Heart left ventricle (tissue), 16 donors: ENCODE measurements at regions not wholly inside any gene's neighbourhood (a gene's known extent, or its start where the extent isn't known, plus 50 kb on each side); places are given as distances from the start of the nearest gene placed in this dataset.
A peak's percentile ranks its signal among the peaks of the same experiment; 100 is the strongest.

ENCODE experiments used
- ATAC-seq, 4 donors: fragments of 200-7000 bp; cut with Tn5 transposase; one replicate each; pipeline ENCODE4 v1.9.1; 2020 to 2022; ENCODE audit warnings: moderate library complexity in 4 of 4, mild to moderate bottlenecking in 3 of 4, moderate number of reproducible peaks in 1 of 4
- DNase-seq, 5 donors: peaks; one replicate each; pipeline ENCODE4 v3.0.0-alpha.2; 2020
- H3K27ac ChIP-seq, 12 donors: fragments of 200-600 bp; sonication (generic) in 4 of 12; one replicate each; pipeline versions ENCODE4 v1.5.0 to v1.8.0; 2016 to 2022; ENCODE audit warnings: mild to moderate bottlenecking in 2 of 12
- H3K27me3 ChIP-seq, 9 donors: fragments of 200-600 bp; sonication (generic) in 2 of 9; one replicate each; pipeline versions ENCODE4 v1.5.1 to v1.8.0; 2016 to 2022; ENCODE audit warnings: mild to moderate bottlenecking in 3 of 9
- H3K36me3 ChIP-seq, 9 donors: fragments of 200-600 bp; sonication (generic) in 2 of 9; one replicate each; pipeline versions ENCODE4 v1.5.0 to v1.8.0; 2018 to 2022; ENCODE audit warnings: mild to moderate bottlenecking in 2 of 9
- H3K4me1 ChIP-seq, 12 donors: fragments of 200-600 bp; sonication (generic) in 4 of 12; one replicate each; pipeline versions ENCODE4 v1.5.0 to v1.8.0; 2016 to 2022; ENCODE audit warnings: mild to moderate bottlenecking in 3 of 12
- H3K4me3 ChIP-seq, 12 donors: fragments of 200-600 bp; sonication (generic) in 4 of 12; one replicate each; pipeline versions ENCODE4 v1.5.0 to v1.8.0; 2017 to 2022; ENCODE audit warnings: mild to moderate bottlenecking in 9 of 12, moderate library complexity in 4 of 12
- H3K9me3 ChIP-seq, 12 donors: fragments of 200-600 bp; sonication (generic) in 4 of 12; one replicate each; pipeline versions ENCODE4 v1.5.0 to v1.8.0; 2016 to 2022; ENCODE audit warnings: mild to moderate bottlenecking in 1 of 12
- POLR2A ChIP-seq, 2 donors: fragments of 450-650 bp; IDR thresholded peaks; one replicate each; pipeline ENCODE4 v1.6.1; 2017; ENCODE audit warnings: antibody characterized with exemption in 2 of 2, mild to moderate bottlenecking in 2 of 2, moderate library complexity in 2 of 2
- WGBS, 4 donors: extraction: QIAGEN DNeasy Blood & Tissue Kit in 2 of 4; methylation state at CpG; one replicate each; pipeline versions ENCODE4 v1.1.5 to v1.1.7; 2013 to 2018; 5-methylcytosine and 5-hydroxymethylcytosine counted together
- intact Hi-C, 10 donors: fragments of 100-400 bp; cut with DNase I; formaldehyde crosslinking; loops; one replicate each; pipeline versions ENCODE4 v1.11.1 to v1.14.2; 2022
- TF ChIP-seq, protein P1 (sequence below), 12 donors: fragments of 200-600 bp; sonication (generic) in 4 of 12; IDR thresholded peaks; one replicate each; pipeline versions ENCODE4 v1.5.0 to v1.8.0; 2018 to 2022; ENCODE audit warnings: antibody characterized with exemption in 12 of 12, mild to moderate bottlenecking in 5 of 12
- donor health status: ischemic (EF 13 %, LVEDD 7.1; RV severe dilation, severe dysfunction).
- donor health status: healthy with polysubstance abuse.
- donor health status: DM: no; HTN: yes; CAD: no.
- donor health status: DM: no; HTN: no; CAD: no.
- donor health status: ischemic (EF 25% LVEDD 6.9; RV normal size, moderate dysfunction).
- donor health status: ischemic (EF 25% LVEDD 5.7; RV mildly dilated, moderate dysfunction).
- donor health status: healthy.
- donor health status: DM: yes; HTN: yes; CAD: no.
- donor health status: ischemic (EF 35%, LVEDD 5.7; RV mildly dilated, moderate dysfunction).
- donor health status: nonischemic (EF 11% LVEDD 7.7; RV severe dilation, severe dysfunction).
- donor health status: DM: yes; HTN: yes; CAD: no.
- donor health status: PGD.
- donor health status: ischemic (EF 29% LVEDD 5.4; RV normal size, mild dysfunction).
- donor health status: nonischemic (EF 23%, LVEDD 6.1; RV moderate dilation, normal function).

GRCh38 chr1:218817691-218818465 lies 355.8 kb upstream of the LYPLAL1 start:
- H3K36me3 ChIP-seq, result no peaks in the 10 kb centered on the region
- peak in 2 of 5 donors; percentile 16 to 21 for DNase-seq
- H3K27ac ChIP-seq, result peak overlapping the region in 3 of 12 donors; percentile 15 to 39 (median 18)
- no peak overlapping the region for H3K4me3 ChIP-seq
- TF ChIP-seq POLR2A (IDR thresholded peaks at IDR 0.05), result no peak
- TF ChIP-seq, protein P1, sequence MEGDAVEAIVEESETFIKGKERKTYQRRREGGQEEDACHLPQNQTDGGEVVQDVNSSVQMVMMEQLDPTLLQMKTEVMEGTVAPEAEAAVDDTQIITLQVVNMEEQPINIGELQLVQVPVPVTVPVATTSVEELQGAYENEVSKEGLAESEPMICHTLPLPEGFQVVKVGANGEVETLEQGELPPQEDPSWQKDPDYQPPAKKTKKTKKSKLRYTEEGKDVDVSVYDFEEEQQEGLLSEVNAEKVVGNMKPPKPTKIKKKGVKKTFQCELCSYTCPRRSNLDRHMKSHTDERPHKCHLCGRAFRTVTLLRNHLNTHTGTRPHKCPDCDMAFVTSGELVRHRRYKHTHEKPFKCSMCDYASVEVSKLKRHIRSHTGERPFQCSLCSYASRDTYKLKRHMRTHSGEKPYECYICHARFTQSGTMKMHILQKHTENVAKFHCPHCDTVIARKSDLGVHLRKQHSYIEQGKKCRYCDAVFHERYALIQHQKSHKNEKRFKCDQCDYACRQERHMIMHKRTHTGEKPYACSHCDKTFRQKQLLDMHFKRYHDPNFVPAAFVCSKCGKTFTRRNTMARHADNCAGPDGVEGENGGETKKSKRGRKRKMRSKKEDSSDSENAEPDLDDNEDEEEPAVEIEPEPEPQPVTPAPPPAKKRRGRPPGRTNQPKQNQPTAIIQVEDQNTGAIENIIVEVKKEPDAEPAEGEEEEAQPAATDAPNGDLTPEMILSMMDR (IDR thresholded peaks at IDR 0.05), result no peak
- H3K4me1 ChIP-seq, result no peaks in the 10 kb centered on the region
- intact Hi-C loops, result no loop called here
- ATAC-seq, result peak; percentile 55 to 59 (median 56)
- no peaks in the 10 kb centered on the region for H3K27me3 ChIP-seq
- WGBS, 4 donors, result 68 to 72% (median 69%) methylated on average over 8 of the region's 8 CpGs
- no peaks in the 10 kb centered on the region for H3K9me3 ChIP-seq

- Histone ChIP-seq H3K36me3 (no peaks in the 10 kb centered on the region), H3K27ac (no peak overlapping the region), H3K27me3 (no peaks in the 10 kb centered on the region), H3K9me3 (no peaks in the 10 kb centered on the region), H3K4me1 (no peaks in the 10 kb centered on the region), H3K4me3 (no peak overlapping the region)
- TF ChIP-seq POLR2A (IDR thresholded peaks at IDR 0.05), result no peak
- TF ChIP-seq, protein P1 (IDR thresholded peaks at IDR 0.05), result no peak
- intact Hi-C loops, result no loop called here
- ATAC-seq, result no peak
- WGBS, 4 donors, result 81 to 90% (median 88%) methylated on average over 4 of the region's 4 CpGs
- no peak for DNase-seq
These were observed 350.3 kb upstream of the LYPLAL1 start for GRCh38 chr1:218823291-218823900.

GRCh38 chr1:218827486-218827885 lies 346.2 kb upstream of the LYPLAL1 start:
- no peaks in the 10 kb centered on the region for H3K27me3 ChIP-seq
- DNase-seq, result no peak
- intact Hi-C loops, result no loop called here
- no peaks in the 10 kb centered on the region for H3K4me1 ChIP-seq
- no peak for TF ChIP-seq POLR2A (IDR thresholded peaks at IDR 0.05)
- TF ChIP-seq, protein P1 (IDR thresholded peaks at IDR 0.05), result no peak
- H3K9me3 ChIP-seq, result no peaks in the 10 kb centered on the region
- no peak overlapping the region for H3K27ac ChIP-seq
- no peak overlapping the region for H3K4me3 ChIP-seq
- no peaks in the 10 kb centered on the region for H3K36me3 ChIP-seq
- no peak for ATAC-seq

GRCh38 chr1:218828125-218828650 lies 345.5 kb upstream of the LYPLAL1 start:
- WGBS, 4 donors, result 76 to 97% (median 95%) methylated on average over 3 of the region's 3 CpGs
- intact Hi-C loops, result no loop called here
- ATAC-seq, result no peak
- no peak for DNase-seq
- TF ChIP-seq, protein P1 (IDR thresholded peaks at IDR 0.05), result no peak
- no peak for TF ChIP-seq POLR2A (IDR thresholded peaks at IDR 0.05)
- no peak overlapping the region for H3K27ac ChIP-seq
- H3K27me3 ChIP-seq, result no peaks in the 10 kb centered on the region
- H3K36me3 ChIP-seq, result no peaks in the 10 kb centered on the region
- no peak overlapping the region for H3K4me3 ChIP-seq
- H3K4me1 ChIP-seq, result no peaks in the 10 kb centered on the region
- H3K9me3 ChIP-seq, result no peaks in the 10 kb centered on the region
